SK-N-MC (cell line): ENCODE measurements at regions not wholly inside any gene's neighbourhood (a gene's known extent, or its start where the extent isn't known, plus 50 kb on each side); places are given as distances from the start of the nearest gene placed in this dataset.
A peak's percentile ranks its signal among the peaks of the same experiment; 100 is the strongest.

Experiments
- DNase-seq: peaks from one replicate; pipeline ENCODE4 v3.0.0-alpha.2; 2011; ENCODE audit warnings: low read depth, low spot score
- H3K27ac ChIP-seq: fragments of 200-600 bp; sonication (generic); 2 replicates; pipeline ENCODE4 v1.5.1; 2016; ENCODE audit warnings: mixed run types
- H3K36me3 ChIP-seq: fragments of 200-600 bp; sonication (generic); 2 replicates; pipeline ENCODE4 v1.6.1; 2017; ENCODE audit warnings: antibody characterized with exemption, low read length, mixed read lengths; ENCODE audit not compliant: insufficient read depth
- H3K4me3 ChIP-seq: fragments of 200-600 bp; sonication (generic); 2 replicates; pipeline ENCODE4 v1.5.1; 2016
- H3K9ac ChIP-seq: fragments of 200-600 bp; sonication (generic); 2 replicates; pipeline ENCODE4 v1.8.0; 2017; ENCODE audit warnings: mixed run types, mixed read lengths; ENCODE audit not compliant: insufficient read length
- H3K9me3 ChIP-seq: fragments of 200-600 bp; sonication (generic); 2 replicates; pipeline ENCODE4 v1.6.1; 2017; ENCODE audit warnings: low read depth, mild to moderate bottlenecking, antibody characterized with exemption, low read length, moderate library complexity, mixed read lengths
- EZH2 ChIP-seq: fragments of 200-600 bp; sonication (generic); IDR thresholded peaks from one replicate; pipeline ENCODE4 v1.6.1; 2017; ENCODE audit warnings: antibody characterized with exemption
- FOXP2 ChIP-seq: optimal IDR thresholded peaks from 2 replicates; pipeline ENCODE3; 2011; ENCODE audit warnings: mild to moderate bottlenecking, moderate library complexity; ENCODE audit not compliant: insufficient read depth; ENCODE audit errors: extremely low read length, control extremely low read depth
- POLR2AphosphoS5 ChIP-seq: IDR thresholded peaks from 2 replicates; pipeline ENCODE4 v1.6.1; 2012; ENCODE audit warnings: mild to moderate bottlenecking, low read depth, low read length, borderline replicate concordance

DNA sequence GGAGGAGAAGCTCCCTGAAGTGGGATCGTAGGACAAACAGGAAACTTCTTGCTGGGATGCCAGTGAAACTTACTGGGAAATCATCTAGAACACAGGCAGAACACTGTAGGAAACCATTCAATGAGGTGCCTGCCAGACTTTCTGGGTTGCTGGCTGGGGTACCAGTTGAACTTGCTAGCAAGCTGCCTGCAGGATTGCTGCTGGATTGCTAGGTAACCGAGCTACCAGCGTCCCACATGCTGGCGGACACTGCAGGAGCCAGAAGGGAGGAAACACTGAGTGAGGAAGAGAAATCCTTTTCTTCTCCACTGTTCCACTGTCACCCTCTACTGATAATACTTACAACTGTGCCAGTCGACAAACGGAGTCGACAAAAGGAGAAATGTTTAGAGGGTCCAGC is 91.3 kb upstream of the SLC35B3 start:
- TF ChIP-seq EZH2 (no peak), FOXP2 (no peak), POLR2AphosphoS5 (no peak)
- no peak overlapping the region for H3K9ac ChIP-seq
- DNase-seq: no peak
- no peak overlapping the region for H3K27ac ChIP-seq
- H3K4me3 ChIP-seq: no peak overlapping the region
- no peaks in the 10 kb centered on the region for H3K36me3 ChIP-seq
- H3K9me3 ChIP-seq: no peaks in the 10 kb centered on the region

- TF ChIP-seq POLR2AphosphoS5 (no peak), EZH2 (no peak), FOXP2 (no peak)
- DNase-seq: no peak
Measured at GRCh38 chr6:8525370-8525769, 90.0 kb upstream of the SLC35B3 start.

DNA sequence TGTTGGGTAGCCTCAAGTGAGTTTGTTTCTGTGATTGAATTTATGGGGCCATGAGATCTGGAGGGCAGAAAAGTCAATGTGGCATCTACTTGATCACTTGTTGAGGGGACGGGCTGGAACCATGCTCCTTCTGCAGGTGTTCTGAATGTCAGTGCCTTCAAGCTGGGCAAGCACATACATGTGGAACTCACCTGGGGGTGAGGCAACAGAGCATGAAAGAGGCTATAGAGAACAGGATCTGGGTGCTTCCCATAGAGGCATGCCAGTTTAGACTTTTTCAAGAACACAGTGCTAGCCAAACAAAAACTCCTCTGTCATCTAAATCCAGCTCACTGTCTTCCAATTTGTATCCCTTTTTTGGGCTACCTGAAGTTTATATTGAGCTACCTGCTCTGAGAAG is 77.8 kb upstream of the SLC35B3 start:
- no peak for DNase-seq
- H3K9me3 ChIP-seq: no peaks in the 10 kb centered on the region
- no peak overlapping the region for H3K27ac ChIP-seq
- no peak overlapping the region for H3K4me3 ChIP-seq
- TF ChIP-seq EZH2 (no peak), POLR2AphosphoS5 (no peak), FOXP2 (no peak)
- H3K9ac ChIP-seq: no peak overlapping the region
- no peaks in the 10 kb centered on the region for H3K36me3 ChIP-seq

More at GRCh38 chr6:8525370-8525769, 90.0 kb upstream of the SLC35B3 start:
- Histone ChIP-seq H3K9me3 (no peaks in the 10 kb centered on the region), H3K27ac (no peak overlapping the region), H3K36me3 (no peaks in the 10 kb centered on the region), H3K4me3 (no peak overlapping the region), H3K9ac (no peak overlapping the region)

DNA sequence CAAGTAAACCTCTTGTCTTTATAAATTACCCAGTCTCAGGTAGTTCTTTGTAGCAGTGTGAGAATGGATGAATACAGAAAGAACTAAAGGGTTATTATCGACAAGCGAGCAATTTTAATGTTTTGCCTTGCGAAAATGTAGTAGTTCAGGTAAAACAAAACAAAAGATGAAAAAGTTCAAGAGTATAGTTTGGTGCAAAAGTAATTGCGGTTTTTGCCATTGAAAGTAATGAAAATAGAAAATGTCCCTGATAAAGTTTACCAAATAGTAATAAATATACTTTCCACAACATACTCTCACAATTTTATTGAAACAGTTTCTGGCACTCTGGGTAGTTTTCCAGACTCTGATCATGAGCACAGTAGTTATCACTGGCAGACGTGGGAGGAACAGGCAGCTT is 71.9 kb upstream of the SLC35B3 start:
- Histone ChIP-seq H3K36me3 (no peaks in the 10 kb centered on the region), H3K4me3 (no peak overlapping the region), H3K9ac (no peak overlapping the region), H3K9me3 (no peaks in the 10 kb centered on the region), H3K27ac (no peak overlapping the region)
- DNase-seq: no peak
- no peak for TF ChIP-seq FOXP2
- TF ChIP-seq POLR2AphosphoS5: no peak
- no peak for TF ChIP-seq EZH2

DNA sequence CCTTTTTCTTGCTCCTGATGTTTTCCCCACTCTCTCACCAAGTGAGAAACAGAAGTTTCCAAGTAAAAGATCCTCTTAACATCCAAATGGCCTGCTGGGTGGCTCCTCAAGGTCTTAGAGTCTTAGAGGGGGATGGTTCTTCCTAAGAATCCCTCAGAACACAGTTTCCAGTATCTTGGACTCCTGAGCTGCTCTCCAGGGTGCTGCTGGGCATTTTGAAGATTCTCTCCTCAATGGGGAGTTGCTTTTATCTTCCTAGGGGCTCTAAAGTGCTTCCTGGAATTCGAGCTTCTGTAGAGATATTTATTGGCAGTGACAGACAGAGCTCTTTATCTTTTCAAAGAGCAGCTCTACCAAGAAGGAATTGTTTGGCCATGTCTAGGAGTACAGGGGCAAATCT is 70.8 kb upstream of the SLC35B3 start:
- no peak for DNase-seq
- H3K4me3 ChIP-seq: no peak overlapping the region
- no peaks in the 10 kb centered on the region; the same call in 1 of the 2 replicates for H3K9me3 ChIP-seq
- H3K27ac ChIP-seq: no peak overlapping the region
- TF ChIP-seq POLR2AphosphoS5 (no peak), FOXP2 (no peak), EZH2 (no peak)
- H3K9ac ChIP-seq: no peak overlapping the region
- H3K36me3 ChIP-seq: no peaks in the 10 kb centered on the region

- peak; percentile 57 for DNase-seq
- H3K9ac ChIP-seq: no peak overlapping the region
- no peak overlapping the region for H3K27ac ChIP-seq
- H3K4me3 ChIP-seq: no peak overlapping the region
- TF ChIP-seq POLR2AphosphoS5 (no peak), EZH2 (no peak), FOXP2 (no peak)
- H3K9me3 ChIP-seq: peaks cover 8% of the 10 kb centered on the region; the same call in 1 of the 2 replicates
- no peaks in the 10 kb centered on the region for H3K36me3 ChIP-seq
Measured at GRCh38 chr6:8499540-8499939, 64.2 kb upstream of the SLC35B3 start.

- peaks cover 8% of the 10 kb centered on the region; the same call in 1 of the 2 replicates for H3K9me3 ChIP-seq
- no peak for TF ChIP-seq POLR2AphosphoS5
- no peak for TF ChIP-seq FOXP2
- TF ChIP-seq EZH2: no peak
- H3K9ac ChIP-seq: no peak overlapping the region
- DNase-seq: no peak
- no peaks in the 10 kb centered on the region for H3K36me3 ChIP-seq
- H3K4me3 ChIP-seq: no peak overlapping the region
- H3K27ac ChIP-seq: no peak overlapping the region
Measured at GRCh38 chr6:8494730-8495129, 59.4 kb upstream of the SLC35B3 start.

- TF ChIP-seq FOXP2: no peak
- peak; percentile 29; the same call in 1 of the 2 replicates for TF ChIP-seq POLR2AphosphoS5
- peak; percentile 20 for DNase-seq
Measured at GRCh38 chr6:8492536-8493133, 57.3 kb upstream of the SLC35B3 start.

More at GRCh38 chr6:8492536-8493133, 57.3 kb upstream of the SLC35B3 start:
- peaks cover 8% of the 10 kb centered on the region; the same call in 1 of the 2 replicates for H3K9me3 ChIP-seq
- H3K27ac ChIP-seq: no peak overlapping the region
- no peak overlapping the region for H3K9ac ChIP-seq
- no peak overlapping the region for H3K4me3 ChIP-seq
- no peaks in the 10 kb centered on the region for H3K36me3 ChIP-seq
